ENCODE measurements at regions not wholly inside any gene's neighbourhood (a gene's known extent, or its start where the extent isn't known, plus 50 kb on each side); places are given as distances from the start of the nearest gene placed in this dataset.
A peak's percentile ranks its signal among the peaks of the same experiment; 100 is the strongest.

DNA sequence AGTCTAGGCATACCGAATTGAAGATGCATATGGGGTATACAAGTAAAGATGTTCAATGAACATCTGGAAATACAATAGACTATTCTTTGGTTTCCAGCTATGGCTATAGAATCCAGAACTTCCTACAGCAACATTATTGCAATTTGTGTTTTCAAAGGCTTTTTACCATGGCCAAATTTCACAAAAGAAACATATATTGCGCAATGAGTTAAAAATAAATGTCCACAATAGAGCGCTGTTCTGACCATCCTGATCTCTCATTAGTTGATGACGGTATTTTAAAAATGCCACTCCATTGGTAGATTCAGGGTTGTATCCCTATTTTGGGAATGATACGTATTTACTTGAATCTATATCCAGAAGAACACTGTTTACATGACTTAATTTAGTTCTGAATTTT, 139.2 kb downstream of the LINC00632 start:
- Histone ChIP-seq H3K9me3 (ENCODE audit: low read length) (no peaks in the 10 kb centered on the region), H3K27ac (ENCODE audit: low read depth, low read length) (no peak overlapping the region), H3K27me3 (ENCODE audit: insufficient read depth, low read length, poor library complexity, severe bottlenecking) (no peaks in the 10 kb centered on the region), H3K36me3 (ENCODE audit: insufficient read depth, low read length) (no peaks in the 10 kb centered on the region), H3K4me3 (ENCODE audit: low read length) (no peak overlapping the region), H3K4me1 (ENCODE audit: insufficient read depth, low read length) (no peaks in the 10 kb centered on the region)
- no peak overlapping the region for H3K4me3 Mint-ChIP-seq
- no peaks in the 10 kb centered on the region for H3K36me3 Mint-ChIP-seq
- H3K27me3 Mint-ChIP-seq, result peaks cover 0 to 6% of the 10 kb centered on the region in 2 donors
- ChIA-PET CTCF (no interaction called here), POLR2A (no interaction called here)
- H3K9me3 Mint-ChIP-seq, result no peaks in the 10 kb centered on the region
- no peak overlapping the region for H3K27ac Mint-ChIP-seq
- no peak for DNase-seq
- no peaks in the 10 kb centered on the region for H3K4me1 Mint-ChIP-seq

DNA sequence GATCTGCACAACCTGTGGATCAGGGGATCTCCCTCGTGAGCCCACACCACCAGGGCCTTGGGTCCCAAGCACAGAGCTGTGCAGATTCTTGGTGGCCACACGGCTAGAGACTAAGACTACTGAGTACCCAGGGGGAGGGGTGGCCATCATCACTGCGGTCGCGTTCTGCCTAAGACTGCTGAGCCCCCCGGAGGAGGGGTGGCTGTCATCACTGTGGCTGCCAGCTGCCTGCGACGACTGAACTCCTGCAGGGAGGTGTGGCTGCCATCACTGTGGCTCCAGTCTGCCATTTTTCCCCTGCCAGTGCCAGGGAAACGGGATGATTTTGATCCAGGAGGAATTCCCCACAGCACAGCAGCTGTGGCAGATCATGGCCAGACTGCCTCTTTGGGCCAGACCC, 141.7 kb upstream of the SPANXB1 start:
- H3K27ac ChIP-seq (ENCODE audit: low read depth, low read length), result no peak overlapping the region
- Mint-ChIP-seq H3K4me3 (no peak overlapping the region), H3K9me3 (peaks cover 0 to 5% (median 0%) of the 10 kb centered on the region in 5 donors), H3K27me3 (no peaks in the 10 kb centered on the region), H3K27ac (no peak overlapping the region), H3K4me1 (no peaks in the 10 kb centered on the region), H3K36me3 (no peaks in the 10 kb centered on the region)
- ChIA-PET POLR2A (no interaction called here), CTCF (no interaction called here)
- H3K27me3 ChIP-seq (ENCODE audit: insufficient read depth, low read length, poor library complexity, severe bottlenecking), result no peaks in the 10 kb centered on the region
- no peaks in the 10 kb centered on the region for H3K4me1 ChIP-seq (ENCODE audit: insufficient read depth, low read length)
- DNase-seq, result no peak
- H3K9me3 ChIP-seq (ENCODE audit: low read length), result no peaks in the 10 kb centered on the region
- no peak overlapping the region for H3K4me3 ChIP-seq (ENCODE audit: low read length)
- no peaks in the 10 kb centered on the region for H3K36me3 ChIP-seq (ENCODE audit: insufficient read depth, low read length)

DNA sequence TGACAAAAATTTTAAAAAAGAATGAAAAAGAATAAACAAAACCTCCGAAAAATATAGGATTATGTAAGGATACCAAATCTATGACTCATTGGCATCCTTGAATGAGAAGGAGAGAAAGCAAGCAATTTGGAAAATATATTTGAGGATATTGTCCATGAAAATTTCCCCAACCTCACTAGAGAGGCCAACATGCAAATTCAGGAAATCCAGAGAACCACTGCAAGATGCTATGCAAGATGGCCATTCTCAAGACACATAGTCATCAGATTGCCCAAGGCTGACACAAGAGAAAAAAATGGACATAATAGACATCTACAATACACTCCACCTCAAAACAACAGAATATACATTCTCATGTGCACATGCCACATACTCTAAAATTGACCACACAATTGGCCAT, 135.9 kb upstream of the SPANXB1 start:
- Mint-ChIP-seq H3K9me3 (peaks cover 0 to 3% (median 0%) of the 10 kb centered on the region in 5 donors), H3K4me3 (no peak overlapping the region), H3K27me3 (peaks cover 0 to 3% of the 10 kb centered on the region in 2 donors), H3K27ac (no peak overlapping the region), H3K4me1 (no peaks in the 10 kb centered on the region), H3K36me3 (peaks cover 0 to 1% (median 0%) of the 10 kb centered on the region in 3 donors)
- DNase-seq, result no peak
- no peaks in the 10 kb centered on the region for H3K4me1 ChIP-seq (ENCODE audit: insufficient read depth, low read length)
- no peaks in the 10 kb centered on the region for H3K36me3 ChIP-seq (ENCODE audit: insufficient read depth, low read length)
- H3K9me3 ChIP-seq (ENCODE audit: low read length), result no peaks in the 10 kb centered on the region
- CTCF ChIA-PET, result no interaction called here
- POLR2A ChIA-PET, result no interaction called here
- no peaks in the 10 kb centered on the region for H3K27me3 ChIP-seq (ENCODE audit: insufficient read depth, low read length, poor library complexity, severe bottlenecking)
- no peak overlapping the region for H3K4me3 ChIP-seq (ENCODE audit: low read length)
- H3K27ac ChIP-seq (ENCODE audit: low read depth, low read length), result no peak overlapping the region

DNA sequence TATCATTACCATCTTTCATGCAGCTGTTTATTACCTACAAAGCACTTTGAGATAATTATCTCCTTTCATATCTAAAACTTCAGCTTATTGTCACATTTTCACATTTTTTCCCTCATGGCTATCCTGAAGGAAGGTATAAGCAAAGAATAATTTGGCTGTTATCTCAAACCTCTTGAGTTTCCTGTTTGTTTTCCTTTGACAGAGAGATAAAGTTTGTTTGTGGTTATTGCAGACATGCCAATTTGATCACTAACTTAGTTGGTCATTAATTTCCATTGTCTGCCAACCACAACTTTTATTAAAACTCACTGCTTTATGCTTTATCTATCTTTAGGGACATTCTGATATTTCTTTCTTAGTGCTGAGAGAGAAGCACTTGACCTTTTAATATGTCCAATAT, 89.8 kb upstream of the SPANXB1 start:
- H3K4me3 ChIP-seq (ENCODE audit: low read length), result no peak overlapping the region
- ChIA-PET POLR2A (no interaction called here), CTCF (interaction anchor here (0.6 kb wide), 1 partner anchor 10 kb away, joined by 4 read pairs; no protein-coding TSS in a partner anchor)

DNA sequence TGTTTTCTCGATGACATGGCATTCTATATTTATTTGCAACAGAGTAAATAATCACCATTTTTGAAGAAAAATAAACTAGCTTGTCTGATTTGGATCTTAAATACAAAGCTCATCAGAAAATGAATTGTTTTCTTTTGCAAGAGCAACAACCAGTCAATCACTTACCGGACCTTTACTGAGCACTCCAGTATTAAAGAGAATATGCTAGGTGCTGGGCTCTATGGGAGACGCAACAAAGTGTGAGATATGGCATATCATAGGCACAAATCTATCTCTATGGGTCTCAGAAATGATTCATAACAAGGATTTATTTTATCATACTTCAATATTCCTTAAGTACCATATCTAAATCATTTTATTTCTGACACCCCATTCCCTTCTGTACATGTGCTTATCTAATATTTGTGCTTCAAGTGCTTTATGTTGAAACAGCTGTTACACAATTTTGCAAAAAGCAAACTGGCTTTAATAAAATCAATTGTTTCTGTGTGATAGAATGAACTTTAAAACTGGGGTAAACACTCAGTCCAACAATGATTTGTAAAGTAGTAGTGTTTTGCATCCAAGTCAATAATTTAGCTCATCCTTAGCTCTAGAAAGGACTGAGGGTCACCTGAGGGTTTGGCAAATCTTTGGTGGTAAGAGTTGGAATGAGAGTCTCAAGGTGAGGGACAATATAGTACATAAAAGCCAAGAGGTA, 88.4 kb upstream of the SPANXB1 start:
- POLR2A ChIA-PET, result no interaction called here
- H3K9me3 ChIP-seq (ENCODE audit: low read length), result no peaks in the 10 kb centered on the region
- no peaks in the 10 kb centered on the region for H3K27me3 Mint-ChIP-seq
- H3K36me3 ChIP-seq (ENCODE audit: insufficient read depth, low read length), result no peaks in the 10 kb centered on the region
- H3K27me3 ChIP-seq (ENCODE audit: insufficient read depth, low read length, poor library complexity, severe bottlenecking), result no peaks in the 10 kb centered on the region
- DNase-seq, result no peak
- CTCF ChIA-PET, result no interaction called here
- no peak overlapping the region for H3K4me3 Mint-ChIP-seq
- no peak overlapping the region for H3K4me3 ChIP-seq (ENCODE audit: low read length)
- no peak overlapping the region for H3K27ac Mint-ChIP-seq
- H3K36me3 Mint-ChIP-seq, result no peaks in the 10 kb centered on the region
- no peaks in the 10 kb centered on the region for H3K4me1 ChIP-seq (ENCODE audit: insufficient read depth, low read length)
- H3K9me3 Mint-ChIP-seq, result peaks cover 0 to 5% (median 0%) of the 10 kb centered on the region in 5 donors
- peaks cover 0 to 16% (median 14%) of the 10 kb centered on the region in 3 donors for H3K4me1 Mint-ChIP-seq
- H3K27ac ChIP-seq (ENCODE audit: low read depth, low read length), result no peak overlapping the region

More for the DNA sequence above, 89.8 kb upstream of the SPANXB1 start:
- Mint-ChIP-seq H3K36me3 (no peaks in the 10 kb centered on the region), H3K4me1 (peaks cover 0 to 3% (median 2%) of the 10 kb centered on the region in 3 donors), H3K9me3 (peaks cover 0 to 5% (median 0%) of the 10 kb centered on the region in 5 donors), H3K4me3 (no peak overlapping the region), H3K27ac (no peak overlapping the region), H3K27me3 (no peaks in the 10 kb centered on the region)
- H3K9me3 ChIP-seq (ENCODE audit: low read length), result no peaks in the 10 kb centered on the region
- H3K36me3 ChIP-seq (ENCODE audit: insufficient read depth, low read length), result no peaks in the 10 kb centered on the region
- no peak overlapping the region for H3K27ac ChIP-seq (ENCODE audit: low read depth, low read length)
- H3K4me1 ChIP-seq (ENCODE audit: insufficient read depth, low read length), result no peaks in the 10 kb centered on the region
- no peaks in the 10 kb centered on the region for H3K27me3 ChIP-seq (ENCODE audit: insufficient read depth, low read length, poor library complexity, severe bottlenecking)
- no peak for DNase-seq

DNA sequence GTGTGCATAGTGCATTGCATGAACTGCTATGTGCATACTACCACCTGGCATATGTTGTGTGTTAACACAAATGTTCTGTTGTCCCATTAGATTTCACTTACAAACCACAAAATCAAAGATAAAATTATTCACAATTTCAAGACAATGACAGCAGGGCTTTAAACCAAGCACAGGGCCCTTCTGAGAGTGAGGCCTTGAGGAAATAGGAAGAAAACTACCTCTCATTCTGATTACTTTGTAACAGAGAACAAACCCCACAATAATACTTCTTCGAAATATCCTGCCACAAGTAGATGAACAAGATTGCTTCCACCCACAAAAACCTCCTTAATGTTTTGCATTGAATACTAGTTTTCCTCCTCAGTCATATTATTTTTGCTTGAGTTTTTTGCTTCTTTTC, 85.5 kb upstream of the SPANXB1 start:
- POLR2A ChIA-PET, result no interaction called here

DNA sequence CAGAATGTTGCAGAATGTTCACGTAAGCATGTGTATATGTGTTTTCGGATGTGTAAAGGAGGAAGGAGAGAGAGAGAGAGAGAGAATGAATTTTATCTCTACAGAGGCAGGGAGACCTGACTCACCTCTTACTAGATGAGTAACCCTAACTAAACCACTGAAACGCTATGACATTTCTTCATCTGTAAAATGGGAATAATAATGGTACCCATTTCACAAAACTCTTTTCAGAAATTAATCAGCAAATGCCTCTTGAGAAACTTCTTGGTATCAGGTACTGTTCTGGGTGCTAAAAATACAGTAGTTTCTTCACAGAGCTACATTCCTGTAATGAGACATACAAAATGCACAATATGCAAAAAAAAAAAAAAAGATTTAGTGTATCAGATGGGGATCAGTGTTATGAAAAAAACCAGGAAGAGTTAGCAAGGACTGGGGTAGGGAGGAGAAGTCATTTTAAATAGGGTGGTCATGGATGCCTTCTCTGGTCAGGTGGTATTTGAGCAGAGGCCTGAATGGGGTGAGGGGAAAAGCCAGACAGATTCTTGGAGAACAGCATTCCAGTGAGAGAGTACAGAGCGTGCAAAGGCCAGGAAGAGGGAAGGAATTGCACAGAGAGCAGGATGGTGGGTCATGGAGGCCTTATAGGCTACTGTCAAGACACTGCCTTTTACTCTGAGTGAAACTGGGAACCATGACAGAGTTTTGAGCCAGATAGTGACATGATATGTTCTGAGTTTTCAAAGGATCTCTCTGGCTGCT, 84.9 kb upstream of the SPANXB1 start:
- POLR2A ChIA-PET, result no interaction called here

More for the DNA sequence above, 85.5 kb upstream of the SPANXB1 start:
- H3K27me3 Mint-ChIP-seq, result no peaks in the 10 kb centered on the region
- no peaks in the 10 kb centered on the region for H3K4me1 ChIP-seq (ENCODE audit: insufficient read depth, low read length)
- no peaks in the 10 kb centered on the region for H3K9me3 ChIP-seq (ENCODE audit: low read length)
- no peak overlapping the region for H3K4me3 Mint-ChIP-seq
- CTCF ChIA-PET, result no interaction called here
- no peaks in the 10 kb centered on the region for H3K27me3 ChIP-seq (ENCODE audit: insufficient read depth, low read length, poor library complexity, severe bottlenecking)
- H3K4me3 ChIP-seq (ENCODE audit: low read length), result no peak overlapping the region
- peaks cover 0 to 2% (median 0%) of the 10 kb centered on the region in 5 donors for H3K9me3 Mint-ChIP-seq
- peaks cover 0 to 18% (median 14%) of the 10 kb centered on the region in 3 donors for H3K4me1 Mint-ChIP-seq
- no peaks in the 10 kb centered on the region for H3K36me3 Mint-ChIP-seq
- H3K27ac Mint-ChIP-seq, result no peak overlapping the region
- no peak overlapping the region for H3K27ac ChIP-seq (ENCODE audit: low read depth, low read length)
- DNase-seq, result no peak
- no peaks in the 10 kb centered on the region for H3K36me3 ChIP-seq (ENCODE audit: insufficient read depth, low read length)

DNA sequence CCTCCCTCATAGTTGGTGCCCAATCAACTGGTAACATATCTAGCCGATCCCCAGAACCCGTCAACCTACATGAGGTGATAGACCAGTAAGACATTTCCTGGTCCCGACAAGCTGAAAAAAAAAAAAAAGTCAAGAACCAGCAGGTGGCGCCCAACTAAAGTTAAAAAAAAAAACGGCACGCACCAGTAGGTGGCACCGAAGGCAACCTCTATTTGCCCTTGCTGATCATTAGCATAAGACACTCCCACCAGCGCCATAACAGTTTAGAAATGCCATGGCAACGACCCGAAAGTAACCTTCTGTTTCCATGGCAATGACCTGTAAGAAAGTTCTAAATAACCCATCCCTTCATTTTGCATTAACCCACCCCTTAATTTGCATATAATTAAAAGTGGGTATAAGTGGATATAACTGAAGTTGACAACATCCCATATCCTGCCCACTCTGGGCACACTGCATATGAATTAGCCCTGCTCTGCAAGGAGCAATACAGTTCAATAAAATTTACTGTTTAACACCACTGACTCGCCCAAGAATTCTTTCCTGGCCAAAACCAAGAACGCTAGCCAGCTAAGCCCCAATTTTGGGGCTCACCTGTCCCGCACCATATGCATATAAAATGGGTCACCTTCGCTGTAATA, 83.9 kb upstream of the SPANXB1 start:
- H3K27ac ChIP-seq (ENCODE audit: low read depth, low read length), result no peak overlapping the region

More for the DNA sequence above, 84.9 kb upstream of the SPANXB1 start:
- Histone ChIP-seq H3K27me3 (ENCODE audit: insufficient read depth, low read length, poor library complexity, severe bottlenecking) (no peaks in the 10 kb centered on the region), H3K4me3 (ENCODE audit: low read length) (no peak overlapping the region), H3K4me1 (ENCODE audit: insufficient read depth, low read length) (no peaks in the 10 kb centered on the region), H3K36me3 (ENCODE audit: insufficient read depth, low read length) (no peaks in the 10 kb centered on the region), H3K27ac (ENCODE audit: low read depth, low read length) (no peak overlapping the region), H3K9me3 (ENCODE audit: low read length) (no peaks in the 10 kb centered on the region)
- peaks cover 0 to 3% (median 0%) of the 10 kb centered on the region in 5 donors for H3K9me3 Mint-ChIP-seq
- H3K27ac Mint-ChIP-seq, result peak overlapping the region in 3 of 8 donors; percentile 4 to 59 (median 19)
- CTCF ChIA-PET, result no interaction called here
- DNase-seq, result no peak
- no peaks in the 10 kb centered on the region for H3K27me3 Mint-ChIP-seq
- H3K4me1 Mint-ChIP-seq, result peaks cover 0 to 18% (median 14%) of the 10 kb centered on the region in 3 donors
- no peaks in the 10 kb centered on the region for H3K36me3 Mint-ChIP-seq
- no peak overlapping the region for H3K4me3 Mint-ChIP-seq

More for the DNA sequence above, 83.9 kb upstream of the SPANXB1 start:
- ChIA-PET CTCF (no interaction called here), POLR2A (no interaction called here)
- DNase-seq, result peak in 3 of 5 donors; percentile 1 to 54 (median 28)
- Histone ChIP-seq H3K27me3 (ENCODE audit: insufficient read depth, low read length, poor library complexity, severe bottlenecking) (no peaks in the 10 kb centered on the region), H3K4me3 (ENCODE audit: low read length) (no peak overlapping the region), H3K9me3 (ENCODE audit: low read length) (no peaks in the 10 kb centered on the region), H3K4me1 (ENCODE audit: insufficient read depth, low read length) (no peaks in the 10 kb centered on the region), H3K36me3 (ENCODE audit: insufficient read depth, low read length) (no peaks in the 10 kb centered on the region)
- H3K27me3 Mint-ChIP-seq, result no peaks in the 10 kb centered on the region
- H3K4me1 Mint-ChIP-seq, result peaks cover 0 to 18% (median 14%) of the 10 kb centered on the region in 3 donors
- H3K9me3 Mint-ChIP-seq, result peaks cover 0 to 3% (median 0%) of the 10 kb centered on the region in 5 donors
- H3K4me3 Mint-ChIP-seq, result no peak overlapping the region
- H3K27ac Mint-ChIP-seq, result peak overlapping the region in 3 of 8 donors; percentile 39 to 59 (median 39)
- no peaks in the 10 kb centered on the region for H3K36me3 Mint-ChIP-seq

All from CD8-positive, alpha-beta memory T cell (primary cell).